ENCODE measurements at regions not wholly inside any gene's neighbourhood (a gene's known extent, or its start where the extent isn't known, plus 50 kb on each side); places are given as distances from the start of the nearest gene placed in this dataset.
"Not testable (repeated sequence)": the region's sequence is repeated elsewhere in the genome, so short reads cannot be mapped to it uniquely, and the experiment has no call there.

DNA sequence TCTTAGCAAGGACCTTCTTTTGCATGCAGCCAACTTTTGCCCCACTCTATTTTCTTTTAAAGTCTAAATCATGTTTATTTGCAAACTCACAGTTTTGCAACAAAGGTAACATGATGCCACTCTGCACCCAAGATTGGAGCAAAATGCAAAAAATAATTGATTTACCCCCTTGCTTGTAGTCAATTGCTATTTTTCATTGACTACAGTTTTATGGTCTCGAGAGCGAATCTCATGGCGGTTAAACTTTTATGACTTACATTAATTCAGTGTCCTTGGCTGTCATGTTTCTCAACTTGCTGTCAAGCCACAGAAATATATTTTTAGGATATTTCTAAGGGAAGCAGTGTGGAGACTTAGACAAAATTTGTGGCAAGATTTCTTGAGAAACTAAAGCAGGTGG is 110.0 kb upstream of the JCAD start:
- DNase-seq = no peak

DNA sequence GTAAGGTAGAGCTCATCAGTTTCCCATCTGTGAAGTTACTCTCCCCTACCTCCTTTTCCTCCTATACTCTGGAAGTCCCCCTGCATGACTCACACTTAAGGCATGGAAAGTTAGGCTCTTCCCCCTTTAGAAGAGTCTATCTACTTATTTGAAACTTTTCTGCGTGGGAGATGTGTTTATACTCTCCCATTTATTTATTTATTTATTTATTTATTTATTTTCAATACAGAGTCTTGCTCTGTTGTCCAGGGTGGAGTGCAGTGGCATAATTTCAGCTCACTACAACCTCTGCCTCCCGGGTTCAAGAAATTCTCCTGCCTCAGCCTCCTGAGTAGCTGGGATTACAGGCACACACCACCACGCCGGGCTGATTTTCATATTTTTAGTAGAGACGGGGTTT is 107.5 kb upstream of the JCAD start:
- DNase-seq = no peak

DNA sequence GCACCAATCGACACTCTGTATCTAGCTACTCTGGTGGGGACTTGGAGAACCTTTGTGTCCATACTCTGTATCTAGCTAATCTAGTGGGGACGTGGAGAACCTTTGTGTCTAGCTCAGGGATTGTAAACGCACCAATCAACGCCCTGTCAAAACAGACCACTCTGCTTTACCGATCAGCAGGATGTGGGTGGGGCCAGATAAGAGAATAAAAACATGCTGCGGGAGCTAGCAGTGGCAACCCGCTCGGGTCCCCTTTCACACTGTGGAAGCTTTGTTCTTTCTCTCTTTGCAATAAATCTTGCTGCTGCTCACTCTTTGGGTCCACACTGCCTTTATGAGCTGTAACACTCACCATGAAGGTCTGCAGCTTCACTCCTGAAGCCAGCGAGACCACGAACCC is 104.0 kb upstream of the JCAD start:
- not testable (repeated sequence) for DNase-seq

DNA sequence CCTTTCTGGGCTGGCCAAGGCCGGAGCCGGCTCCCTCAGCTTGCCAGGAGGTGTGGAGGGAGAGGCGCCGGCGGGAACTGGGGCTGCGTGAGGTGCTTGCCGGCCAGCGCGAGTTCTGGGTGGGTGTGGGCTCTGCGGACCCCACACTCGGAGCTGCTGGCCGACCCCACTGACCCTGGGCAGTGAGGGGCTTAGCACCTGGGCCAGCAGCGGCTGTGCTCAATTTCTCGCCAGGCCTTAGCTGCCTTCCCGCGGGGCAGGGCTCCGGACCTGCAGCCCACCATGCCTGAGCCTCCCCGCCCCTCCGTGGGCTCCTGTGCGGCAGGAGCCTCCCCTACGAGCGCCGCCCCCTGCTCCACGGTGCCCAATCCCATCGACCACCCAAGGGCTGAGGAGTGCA is 103.4 kb upstream of the JCAD start:
- not testable (repeated sequence) for DNase-seq

DNA sequence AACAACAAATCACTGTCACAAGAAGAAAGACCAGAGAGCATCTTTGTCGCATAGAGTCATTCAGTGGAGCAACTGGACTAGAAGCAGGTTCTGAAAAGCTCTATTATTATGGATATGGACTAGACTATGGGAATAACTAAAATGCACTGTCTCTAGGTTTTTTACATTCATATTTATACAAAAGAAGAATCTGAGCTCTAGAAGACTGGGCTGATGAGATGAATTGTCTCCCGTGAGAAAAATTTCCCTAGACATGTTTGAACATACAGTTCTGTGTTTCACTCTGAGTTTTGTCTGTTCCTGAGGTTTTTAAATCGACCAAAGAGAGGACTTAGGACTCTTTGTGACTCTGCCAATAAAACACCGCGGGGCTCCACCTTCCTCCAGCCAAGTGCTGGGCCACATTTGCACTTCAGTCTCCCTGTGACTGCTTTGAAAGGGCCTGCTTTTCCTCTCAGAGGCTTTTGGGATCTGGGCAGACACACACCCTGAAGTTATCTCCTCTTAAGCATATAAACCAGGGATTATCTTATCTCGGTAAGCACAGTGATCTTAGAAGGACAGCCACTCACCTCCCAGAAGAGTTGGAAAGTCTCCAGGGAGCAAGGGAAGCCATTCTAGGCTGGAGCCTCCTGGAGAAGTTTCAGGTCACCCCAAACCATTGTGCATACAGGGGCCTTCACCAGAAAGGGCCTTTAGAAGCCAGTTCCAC is 101.0 kb upstream of the JCAD start:
- no peak for DNase-seq

GRCh38 chr10:30159614-30160013 is 100.2 kb upstream of the JCAD start:
- not testable (repeated sequence) for DNase-seq

DNA sequence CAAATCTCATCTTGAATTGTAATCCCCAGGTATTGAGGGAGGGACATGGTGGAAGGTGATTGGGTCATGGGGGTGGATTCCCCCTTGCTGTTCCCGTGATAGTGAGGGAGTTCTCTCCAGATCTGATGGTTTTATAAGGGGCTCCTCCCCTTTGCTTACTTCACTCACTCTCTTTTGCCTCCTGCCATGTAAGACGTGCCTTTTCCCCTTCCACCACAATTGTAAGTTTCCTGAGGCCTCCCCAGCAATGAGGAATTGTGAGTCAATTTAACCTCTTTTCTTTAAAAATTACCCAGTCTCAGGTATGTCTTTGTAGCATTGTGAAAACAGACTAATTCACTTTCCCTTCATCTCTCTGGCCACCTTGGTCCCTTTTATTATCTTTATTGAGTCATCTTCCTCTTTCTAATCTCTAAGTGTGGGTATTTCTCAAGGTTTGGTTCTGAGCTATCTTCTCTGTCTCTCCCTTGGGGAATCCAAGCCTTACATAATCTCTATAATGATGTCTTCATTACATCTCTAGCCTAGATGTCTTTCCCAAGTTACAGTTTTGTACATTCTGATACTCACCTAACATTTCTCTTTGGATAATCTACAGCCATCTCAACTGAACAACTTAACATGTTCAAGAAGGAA is 99.1 kb upstream of the JCAD start:
- DNase-seq = no peak

- no peak for DNase-seq
Measured at GRCh38 chr10:30155401-30155800, 96.0 kb upstream of the JCAD start.

DNA sequence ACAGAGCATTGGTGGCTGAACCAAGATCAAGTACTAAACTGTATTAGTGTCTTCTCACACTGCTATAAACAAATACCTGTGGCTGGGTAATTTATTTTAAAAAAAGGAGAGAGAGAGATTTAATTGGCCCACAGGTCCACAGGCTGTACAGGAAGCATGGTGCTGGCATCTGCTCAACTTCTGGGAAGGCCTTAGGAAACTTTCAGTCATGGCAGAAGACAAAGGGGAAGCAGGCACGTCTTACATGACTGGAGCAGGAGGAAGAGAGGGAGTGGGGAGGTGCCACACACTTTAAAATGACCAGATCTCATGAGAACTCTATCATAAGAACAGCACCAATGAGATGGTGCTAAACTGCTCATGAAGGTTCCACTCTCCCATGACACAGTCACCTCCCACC is 95.2 kb upstream of the JCAD start:
- no peak for DNase-seq

DNA sequence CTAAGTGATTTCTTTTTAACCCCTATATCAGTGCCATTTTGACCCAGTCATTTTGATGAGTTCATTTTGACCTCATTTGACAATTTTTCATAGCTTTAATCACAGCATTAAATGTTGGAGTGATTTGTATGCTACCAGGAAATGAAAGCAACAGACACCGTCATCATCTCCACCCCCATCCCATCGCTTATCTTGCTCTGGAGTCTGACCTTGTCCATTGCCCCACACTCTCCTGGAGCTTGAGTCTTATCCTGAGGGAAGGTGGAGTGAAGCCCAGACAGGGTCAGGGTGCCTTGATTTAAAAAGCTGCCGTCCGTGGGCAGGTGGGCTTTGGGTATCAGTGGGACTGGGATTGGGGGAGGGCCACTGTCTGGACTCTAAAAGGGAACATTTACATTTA is 94.7 kb upstream of the JCAD start:
- no peak for DNase-seq

GRCh38 chr10:30151581-30152389 is 92.4 kb upstream of the JCAD start:
- no peak for DNase-seq

- no peak for DNase-seq
Measured at GRCh38 chr10:30141423-30141822, 82.0 kb upstream of the JCAD start.

DNA sequence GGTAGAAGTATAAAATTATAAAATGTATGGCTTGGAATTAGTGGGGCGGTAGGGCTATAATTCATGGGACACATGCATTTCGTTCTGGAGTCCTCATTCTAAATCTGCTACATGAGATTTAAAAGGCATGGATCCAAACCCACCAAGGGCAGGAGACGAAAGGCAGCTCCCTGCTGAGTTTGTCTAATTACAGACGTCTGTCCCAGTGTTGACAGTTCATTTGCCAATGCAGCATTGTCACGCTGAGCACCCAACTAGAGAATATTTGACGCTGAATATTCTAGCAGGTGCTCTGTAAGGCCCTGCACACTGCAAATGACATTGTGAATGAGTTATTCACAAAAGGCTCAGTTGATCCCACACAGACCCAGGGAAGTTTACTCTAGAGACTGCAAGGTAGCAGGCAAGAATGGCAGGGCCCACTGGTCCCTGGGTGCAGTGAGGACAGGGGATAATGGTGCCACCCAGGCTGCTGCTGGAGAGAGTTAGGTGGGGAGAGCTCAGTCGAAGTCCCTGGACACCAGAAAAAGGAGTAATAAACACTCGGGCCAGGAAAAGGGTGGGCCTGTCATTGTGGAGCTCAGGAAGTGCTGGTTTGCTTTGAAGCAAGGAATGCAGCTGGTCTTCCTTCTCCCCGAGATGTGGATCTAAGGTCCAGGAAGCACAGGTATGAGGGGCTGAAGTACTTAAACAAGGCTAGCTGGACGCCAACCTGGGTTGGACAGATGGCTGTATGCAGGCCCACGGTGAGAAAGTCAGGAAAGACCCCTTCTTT is 75.0 kb upstream of the JCAD start:
- peak; percentile 48 for DNase-seq

- no peak for DNase-seq
Measured at GRCh38 chr10:30133198-30133597, 73.8 kb upstream of the JCAD start.

- not testable (repeated sequence) for DNase-seq
Measured at GRCh38 chr10:30131369-30131768, 72.0 kb upstream of the JCAD start.

DNA sequence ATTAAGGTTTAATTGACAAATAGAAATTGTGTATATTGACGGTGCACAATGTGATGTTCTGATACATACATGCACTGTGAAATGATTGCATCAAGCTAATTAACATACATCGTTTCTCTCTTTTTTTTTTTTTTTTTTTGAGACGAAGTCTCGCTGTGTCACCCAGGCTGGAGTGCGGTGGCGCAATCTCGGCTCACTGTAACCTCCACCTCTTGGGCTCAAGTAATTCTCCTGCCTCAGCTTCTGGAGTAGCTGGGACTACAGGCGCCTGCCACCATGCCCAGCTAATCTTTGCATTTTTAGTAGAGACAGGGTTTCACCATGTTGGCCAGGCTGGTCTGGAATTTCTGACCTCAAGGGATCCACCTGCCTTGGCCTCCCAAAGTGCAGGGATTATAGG is 69.9 kb upstream of the JCAD start:
- DNase-seq = not testable (repeated sequence)

DNA sequence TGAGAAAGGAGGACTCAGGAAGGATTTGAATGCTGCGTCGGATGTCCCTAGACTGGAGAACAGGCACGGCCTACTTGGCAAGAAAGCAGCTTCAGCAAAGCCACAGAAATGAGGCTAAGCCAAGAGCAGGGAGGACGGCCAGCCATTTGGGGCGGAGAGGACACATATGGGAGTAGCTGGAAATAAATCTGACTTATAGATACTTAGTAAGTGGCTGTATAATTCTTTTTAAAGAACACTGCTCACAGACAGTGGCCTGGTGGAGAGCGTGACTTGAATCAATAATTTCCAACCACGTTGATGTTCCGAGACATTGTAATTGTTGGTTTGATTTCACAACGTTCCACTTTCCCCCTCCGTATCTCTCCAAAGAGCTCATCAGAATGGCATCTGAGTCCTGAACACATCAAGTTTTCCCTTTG is 67.7 kb upstream of the JCAD start:
- DNase-seq = no peak

GRCh38 chr10:30125496-30125895 is 66.1 kb upstream of the JCAD start:
- DNase-seq = no peak

GRCh38 chr10:30124704-30125103 is 65.3 kb upstream of the JCAD start:
- DNase-seq = no peak

- DNase-seq = no peak
Measured at GRCh38 chr10:30121401-30121800, 62.0 kb upstream of the JCAD start.

DNA sequence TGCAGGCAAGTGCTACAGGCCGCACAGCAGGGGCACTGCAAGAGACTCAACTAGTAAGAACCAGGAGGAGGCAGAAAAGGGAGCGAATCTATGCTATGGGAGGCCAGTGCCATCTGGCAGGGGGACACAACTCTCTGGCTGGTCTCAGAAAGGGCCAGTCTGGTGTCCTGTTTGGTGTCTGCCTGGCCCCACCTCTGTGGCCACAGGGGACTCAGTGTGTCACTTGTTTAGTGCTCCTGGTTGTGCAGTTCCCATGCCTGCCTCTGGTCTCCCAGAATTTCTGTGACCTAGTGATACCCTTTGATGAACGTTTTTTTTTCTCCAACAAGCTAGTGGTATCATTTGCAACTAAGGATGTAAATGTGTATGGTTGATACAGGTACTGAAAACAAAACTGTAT is 59.2 kb upstream of the JCAD start:
- DNase-seq = no peak

DNA sequence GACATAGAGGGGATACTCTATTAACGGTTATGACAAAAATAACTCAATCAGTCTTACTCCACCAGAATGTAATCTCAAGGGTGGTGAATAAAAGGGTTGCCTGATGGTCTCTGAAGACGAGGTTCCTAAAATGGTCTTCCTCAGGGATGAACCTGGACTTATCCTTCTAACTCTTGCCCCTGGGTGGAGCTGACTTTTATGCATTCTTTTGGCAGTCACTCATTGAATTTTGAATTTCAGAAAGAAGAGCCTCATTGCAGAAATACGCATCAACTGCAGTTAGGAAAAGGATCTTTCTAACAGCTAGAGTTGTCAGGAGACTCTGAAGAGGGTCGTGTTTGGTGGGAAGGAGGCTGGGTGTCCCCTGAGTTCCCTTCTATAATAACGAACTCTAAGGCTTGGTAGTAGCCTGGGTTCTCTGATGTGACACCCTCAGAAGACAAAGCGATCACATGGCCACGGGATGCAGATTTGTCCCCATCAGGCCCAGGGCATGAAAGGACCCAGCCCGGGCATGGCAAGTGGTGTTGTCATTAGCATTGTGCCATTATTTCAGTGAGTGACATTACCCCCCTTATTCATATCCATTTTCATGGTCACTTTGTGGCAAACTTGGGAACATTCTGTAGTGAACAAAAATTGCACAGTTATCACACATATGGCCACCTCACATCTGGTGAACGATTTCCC is 58.6 kb upstream of the JCAD start:
- DNase-seq = no peak

- no peak for DNase-seq
Measured at GRCh38 chr10:30116041-30116491, 56.7 kb upstream of the JCAD start.
